ENCODE measurements at regions not wholly inside any gene's neighbourhood (a gene's known extent, or its start where the extent isn't known, plus 50 kb on each side); places are given as distances from the start of the nearest gene placed in this dataset.

- no peak for DNase-seq
Measured at GRCh38 chr4:180483036-180483435, 1760.2 kb upstream of the TENM3 start.

- DNase-seq, result no peak
Measured at GRCh38 chr4:180485407-180485806, 1757.8 kb upstream of the TENM3 start.

GRCh38 chr4:180486342-180486741 is 1756.9 kb upstream of the TENM3 start:
- DNase-seq, result no peak

GRCh38 chr4:180489787-180490186 is 1753.4 kb upstream of the TENM3 start:
- DNase-seq, result no peak

GRCh38 chr4:180491210-180491609 is 1752.0 kb upstream of the TENM3 start:
- no peak for DNase-seq

GRCh38 chr4:180493299-180493698 is 1749.9 kb upstream of the TENM3 start:
- no peak for DNase-seq

GRCh38 chr4:180500154-180500553 is 1743.0 kb upstream of the TENM3 start:
- DNase-seq, result no peak

- DNase-seq, result no peak
Measured at GRCh38 chr4:180512801-180513475, 1730.3 kb upstream of the TENM3 start.

- no peak for DNase-seq
Measured at GRCh38 chr4:180518906-180519305, 1724.3 kb upstream of the TENM3 start.

GRCh38 chr4:180521181-180521580 is 1722.0 kb upstream of the TENM3 start:
- no peak for DNase-seq

GRCh38 chr4:180525523-180526077 is 1717.6 kb upstream of the TENM3 start:
- DNase-seq, result no peak

GRCh38 chr4:180528003-180528402 is 1715.2 kb upstream of the TENM3 start:
- DNase-seq, result no peak

- DNase-seq, result no peak
Measured at GRCh38 chr4:180530787-180531186, 1712.4 kb upstream of the TENM3 start.

- DNase-seq, result no peak
Measured at GRCh38 chr4:180532691-180533090, 1710.5 kb upstream of the TENM3 start.

GRCh38 chr4:180538384-180539057 is 1704.7 kb upstream of the TENM3 start:
- no peak for DNase-seq

- no peak for DNase-seq
Measured at GRCh38 chr4:180539284-180539683, 1703.9 kb upstream of the TENM3 start.

GRCh38 chr4:180541678-180542077 is 1701.5 kb upstream of the TENM3 start:
- DNase-seq, result no peak

GRCh38 chr4:180542445-180543100 is 1700.6 kb upstream of the TENM3 start:
- no peak for DNase-seq

GRCh38 chr4:180550106-180550505 is 1693.1 kb upstream of the TENM3 start:
- no peak for DNase-seq

- DNase-seq, result no peak
Measured at GRCh38 chr4:180557348-180557747, 1685.9 kb upstream of the TENM3 start.

GRCh38 chr4:180557950-180558349 is 1685.3 kb upstream of the TENM3 start:
- no peak for DNase-seq

GRCh38 chr4:180558427-180558826 is 1684.8 kb upstream of the TENM3 start:
- DNase-seq, result no peak

- DNase-seq, result no peak
Measured at GRCh38 chr4:180560896-180561295, 1682.3 kb upstream of the TENM3 start.

GRCh38 chr4:180564026-180564425 is 1679.2 kb upstream of the TENM3 start:
- DNase-seq, result no peak

All from right forelimb (tissue), 1 donor.